Right lobe of liver (tissue), 6 donors: ENCODE measurements at regions not wholly inside any gene's neighbourhood (a gene's known extent, or its start where the extent isn't known, plus 50 kb on each side); places are given as distances from the start of the nearest gene placed in this dataset.
A peak's percentile ranks its signal among the peaks of the same experiment; 100 is the strongest.

Experiments
- ATAC-seq, 4 donors: fragments of 200-7000 bp; cut with Tn5 transposase; one replicate each; pipeline ENCODE4 v1.9.1; 2020; ENCODE audit warnings: mild to moderate bottlenecking in 4 of 4, moderate library complexity in 4 of 4
- DNase-seq, 3 donors: peaks; one replicate each; pipeline ENCODE4 v3.0.0-alpha.2; 2020
- H3K27ac ChIP-seq, 3 donors: fragments of 200-600 bp; one replicate each; pipeline ENCODE4 v1.8.0; 2022
- H3K27me3 ChIP-seq, 2 donors: fragments of 200-600 bp; one replicate each; pipeline ENCODE4 v1.8.0; 2022
- H3K36me3 ChIP-seq, 4 donors: fragments of 200-600 bp; sonication (generic) in 1 of 4; one replicate each; pipeline versions ENCODE4 v1.5.1 to v1.8.0; 2017 to 2022; ENCODE audit warnings: control low read depth in 1 of 4
- H3K4me1 ChIP-seq, 4 donors: fragments of 200-600 bp; sonication (generic) in 1 of 4; one replicate each; pipeline versions ENCODE4 v1.5.1 to v1.8.0; 2017 to 2022; ENCODE audit warnings: control low read depth in 1 of 4
- H3K4me3 ChIP-seq, 3 donors: fragments of 200-600 bp; one replicate each; pipeline ENCODE4 v1.8.0; 2022
- H3K9me3 ChIP-seq, 4 donors: fragments of 200-600 bp; sonication (generic) in 1 of 4; one replicate each; pipeline versions ENCODE4 v1.5.1 to v1.8.0; 2017 to 2022; ENCODE audit warnings: control low read depth in 1 of 4
- POLR2A ChIP-seq: fragments of 450-650 bp; IDR thresholded peaks from one replicate; pipeline ENCODE4 v1.6.1; 2017; ENCODE audit warnings: antibody characterized with exemption, mild to moderate bottlenecking
- WGBS: methylation state at CpG from one replicate; pipeline ENCODE4 v1.1.6; 2018; ENCODE audit warnings: low coverage, low lambda C conversion rate; ENCODE audit not compliant: insufficient coverage; ENCODE audit errors: missing lambda C conversion rate; 5-methylcytosine and 5-hydroxymethylcytosine counted together
- intact Hi-C, 2 donors: fragments of 100-400 bp; cut with DNase I; formaldehyde crosslinking; loops; one replicate each; pipeline versions ENCODE4 v1.11.2 to v1.14.1; 2022
- TF ChIP-seq, protein P1 (sequence below), 4 donors: fragments of 200-600 bp in 3 of 4; fragments of 450-650 bp in 1 of 4; IDR thresholded peaks; one replicate each; pipeline versions ENCODE4 v1.5.1 to v1.8.0; 2016 to 2022; ENCODE audit warnings: antibody characterized with exemption in 4 of 4, mild to moderate bottlenecking in 2 of 4
- donor health status: DM: no; HTN: yes; CAD: no.
- donor health status: DM: no; HTN: no; CAD: no.
- donor health status: DM: no; HTN: no; CAD: no.
- donor health status: DM: no; HTN: yes; CAD: no.
- donor health status: DM: no; HTN: yes; CAD: no.

- H3K4me1 ChIP-seq: peaks cover 0 to 16% (median 5%) of the 10 kb centered on the region in 4 donors
- no peak overlapping the region for H3K27ac ChIP-seq
- 35% methylated on average over 3 of the region's 3 CpGs for WGBS
- H3K4me3 ChIP-seq: no peak overlapping the region
- H3K36me3 ChIP-seq: no peaks in the 10 kb centered on the region
- no peaks in the 10 kb centered on the region for H3K27me3 ChIP-seq
- ATAC-seq (peak; percentile 84 to 91 (median 90)), DNase-seq (peak in 1 of 3 donors; percentile 48)
- H3K9me3 ChIP-seq: no peaks in the 10 kb centered on the region
- intact Hi-C loops: no loop called here
- no peak for TF ChIP-seq POLR2A
- TF ChIP-seq, protein P1, sequence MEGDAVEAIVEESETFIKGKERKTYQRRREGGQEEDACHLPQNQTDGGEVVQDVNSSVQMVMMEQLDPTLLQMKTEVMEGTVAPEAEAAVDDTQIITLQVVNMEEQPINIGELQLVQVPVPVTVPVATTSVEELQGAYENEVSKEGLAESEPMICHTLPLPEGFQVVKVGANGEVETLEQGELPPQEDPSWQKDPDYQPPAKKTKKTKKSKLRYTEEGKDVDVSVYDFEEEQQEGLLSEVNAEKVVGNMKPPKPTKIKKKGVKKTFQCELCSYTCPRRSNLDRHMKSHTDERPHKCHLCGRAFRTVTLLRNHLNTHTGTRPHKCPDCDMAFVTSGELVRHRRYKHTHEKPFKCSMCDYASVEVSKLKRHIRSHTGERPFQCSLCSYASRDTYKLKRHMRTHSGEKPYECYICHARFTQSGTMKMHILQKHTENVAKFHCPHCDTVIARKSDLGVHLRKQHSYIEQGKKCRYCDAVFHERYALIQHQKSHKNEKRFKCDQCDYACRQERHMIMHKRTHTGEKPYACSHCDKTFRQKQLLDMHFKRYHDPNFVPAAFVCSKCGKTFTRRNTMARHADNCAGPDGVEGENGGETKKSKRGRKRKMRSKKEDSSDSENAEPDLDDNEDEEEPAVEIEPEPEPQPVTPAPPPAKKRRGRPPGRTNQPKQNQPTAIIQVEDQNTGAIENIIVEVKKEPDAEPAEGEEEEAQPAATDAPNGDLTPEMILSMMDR (IDR thresholded peaks at IDR 0.05): no peak
Observed at GRCh38 chr4:149884529-149885181, 69.0 kb upstream of the IQCM start.

- intact Hi-C loops: no loop called here
- Histone ChIP-seq H3K4me1 (peaks cover 0 to 16% (median 5%) of the 10 kb centered on the region in 4 donors), H3K27me3 (no peaks in the 10 kb centered on the region), H3K27ac (no peak overlapping the region), H3K4me3 (no peak overlapping the region), H3K9me3 (no peaks in the 10 kb centered on the region), H3K36me3 (no peaks in the 10 kb centered on the region)
- TF ChIP-seq, protein P1 (IDR thresholded peaks at IDR 0.05): no peak
- no peak for TF ChIP-seq POLR2A
- ATAC-seq (no peak), DNase-seq (no peak)
Observed at GRCh38 chr4:149885896-149886295, 70.3 kb upstream of the IQCM start.

DNA sequence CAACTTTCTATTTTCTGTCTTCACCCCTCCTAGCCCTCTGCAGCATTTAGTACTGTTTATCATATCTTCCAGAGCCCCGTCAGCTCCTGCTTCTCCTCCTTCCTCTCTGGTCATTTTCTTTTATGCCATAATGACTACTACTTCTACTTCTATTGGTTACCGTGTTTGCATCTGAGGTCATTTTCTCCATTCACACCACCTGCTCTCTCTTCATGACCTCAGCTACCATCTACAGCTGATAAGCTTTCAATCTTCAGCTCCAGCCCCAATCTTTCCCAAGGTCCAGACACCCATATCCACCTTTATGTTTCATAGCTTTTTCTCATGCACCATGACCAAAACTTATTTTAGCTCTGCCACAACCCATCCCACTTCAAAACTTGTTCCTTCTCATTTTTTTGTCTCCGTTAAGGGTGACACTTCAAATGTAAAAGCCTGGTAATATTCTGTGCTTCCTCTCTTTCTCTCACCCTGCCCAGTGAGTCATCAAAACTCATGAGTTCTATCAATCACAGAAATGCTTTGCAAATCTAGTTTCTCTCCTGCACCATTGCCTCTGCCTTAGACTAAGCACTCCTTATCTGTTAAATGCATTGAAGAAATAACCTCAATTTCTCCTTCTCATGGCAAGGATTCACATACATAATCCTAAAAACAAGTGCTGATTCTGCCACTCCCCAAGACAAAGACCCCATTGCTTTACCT lies 71.3 kb upstream of the IQCM start:
- Histone ChIP-seq H3K27ac (no peak overlapping the region), H3K27me3 (no peaks in the 10 kb centered on the region), H3K4me3 (no peak overlapping the region), H3K36me3 (no peaks in the 10 kb centered on the region), H3K4me1 (peaks cover 0 to 16% (median 5%) of the 10 kb centered on the region in 4 donors), H3K9me3 (no peaks in the 10 kb centered on the region)
- DNase-seq (no peak), ATAC-seq (no peak)
- intact Hi-C loops: no loop called here
- WGBS: 65% methylated on average over 3 of the region's 3 CpGs
- TF ChIP-seq POLR2A: no peak
- TF ChIP-seq, protein P1 (IDR thresholded peaks at IDR 0.05): no peak

GRCh38 chr4:149889991-149890390 lies 74.3 kb upstream of the IQCM start:
- ATAC-seq (no peak), DNase-seq (no peak)
- WGBS: 64% methylated on average over 3 of the region's 3 CpGs
- intact Hi-C loops: no loop called here
- no peak overlapping the region for H3K27ac ChIP-seq
- no peaks in the 10 kb centered on the region for H3K36me3 ChIP-seq
- no peaks in the 10 kb centered on the region for H3K9me3 ChIP-seq
- H3K4me1 ChIP-seq: peaks cover 0 to 4% (median 1%) of the 10 kb centered on the region in 4 donors
- no peak overlapping the region for H3K4me3 ChIP-seq
- no peaks in the 10 kb centered on the region for H3K27me3 ChIP-seq
- TF ChIP-seq POLR2A: no peak
- TF ChIP-seq, protein P1 (IDR thresholded peaks at IDR 0.05): no peak
